ENCODE measurements at regions not wholly inside any gene's neighbourhood (a gene's known extent, or its start where the extent isn't known, plus 50 kb on each side); places are given as distances from the start of the nearest gene placed in this dataset.

GRCh38 chr6:142005021-142005420 is 127.7 kb upstream of the GJE1 start:
- no peak overlapping the region for H3K27ac Mint-ChIP-seq (ENCODE audit: unreplicated experiment)
- no peak for TF ChIP-seq CTCF (conservative IDR thresholded peaks at IDR 0.05)
- no peak for DNase-seq (ENCODE audit: low read depth, low spot score)
- peaks cover 4% of the 10 kb centered on the region for H3K9me3 Mint-ChIP-seq
- H3K4me1 Mint-ChIP-seq = no peaks in the 10 kb centered on the region
- no peak overlapping the region for H3K4me3 Mint-ChIP-seq
- no peaks in the 10 kb centered on the region for H3K27me3 Mint-ChIP-seq (ENCODE audit: low read depth)
- H3K36me3 Mint-ChIP-seq (ENCODE audit: low read depth) = no peaks in the 10 kb centered on the region

- Mint-ChIP-seq H3K36me3 (ENCODE audit: low read depth) (peaks cover 2% of the 10 kb centered on the region), H3K9me3 (peaks cover 14% of the 10 kb centered on the region), H3K27ac (ENCODE audit: unreplicated experiment) (no peak overlapping the region), H3K4me1 (no peaks in the 10 kb centered on the region), H3K27me3 (ENCODE audit: low read depth) (no peaks in the 10 kb centered on the region), H3K4me3 (no peak overlapping the region)
- TF ChIP-seq CTCF (conservative IDR thresholded peaks at IDR 0.05) = no peak
- no peak for DNase-seq (ENCODE audit: low read depth, low spot score)
These were observed 129.8 kb upstream of the GJE1 start for GRCh38 chr6:142002825-142003405.

GRCh38 chr6:141996823-141997222 is 135.9 kb upstream of the GJE1 start:
- H3K27me3 Mint-ChIP-seq (ENCODE audit: low read depth) = no peaks in the 10 kb centered on the region
- peaks cover 25% of the 10 kb centered on the region for H3K9me3 Mint-ChIP-seq
- no peak for TF ChIP-seq CTCF (conservative IDR thresholded peaks at IDR 0.05)
- H3K4me1 Mint-ChIP-seq = no peaks in the 10 kb centered on the region
- no peak overlapping the region for H3K27ac Mint-ChIP-seq (ENCODE audit: unreplicated experiment)
- peaks cover 6% of the 10 kb centered on the region for H3K36me3 Mint-ChIP-seq (ENCODE audit: low read depth)
- DNase-seq (ENCODE audit: low read depth, low spot score) = no peak
- no peak overlapping the region for H3K4me3 Mint-ChIP-seq

DNA sequence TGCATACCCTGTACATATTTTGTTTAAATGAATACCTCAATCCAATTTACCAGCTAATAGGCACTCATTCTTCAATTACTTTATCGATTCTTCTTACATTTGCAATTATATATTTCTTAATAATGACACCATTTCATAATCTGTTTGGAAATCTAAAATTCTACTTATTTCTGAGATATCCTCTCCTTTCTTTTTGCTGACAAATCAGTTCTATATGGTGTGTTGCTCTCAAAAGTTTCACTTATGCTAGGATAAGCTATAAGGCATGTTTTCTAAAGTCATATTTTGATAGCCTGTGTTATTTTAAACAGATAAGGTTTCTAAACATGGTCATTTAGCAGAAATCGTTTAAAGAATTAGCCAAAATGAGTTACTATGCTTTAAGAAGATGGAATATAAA is 140.6 kb upstream of the GJE1 start:
- H3K27ac Mint-ChIP-seq (ENCODE audit: unreplicated experiment) = no peak overlapping the region
- H3K4me1 Mint-ChIP-seq = no peaks in the 10 kb centered on the region
- no peak overlapping the region for H3K4me3 Mint-ChIP-seq
- DNase-seq (ENCODE audit: low read depth, low spot score) = no peak
- peaks cover 10% of the 10 kb centered on the region for H3K9me3 Mint-ChIP-seq
- TF ChIP-seq CTCF (conservative IDR thresholded peaks at IDR 0.05) = no peak
- peaks cover 4% of the 10 kb centered on the region for H3K36me3 Mint-ChIP-seq (ENCODE audit: low read depth)
- no peaks in the 10 kb centered on the region for H3K27me3 Mint-ChIP-seq (ENCODE audit: low read depth)

DNA sequence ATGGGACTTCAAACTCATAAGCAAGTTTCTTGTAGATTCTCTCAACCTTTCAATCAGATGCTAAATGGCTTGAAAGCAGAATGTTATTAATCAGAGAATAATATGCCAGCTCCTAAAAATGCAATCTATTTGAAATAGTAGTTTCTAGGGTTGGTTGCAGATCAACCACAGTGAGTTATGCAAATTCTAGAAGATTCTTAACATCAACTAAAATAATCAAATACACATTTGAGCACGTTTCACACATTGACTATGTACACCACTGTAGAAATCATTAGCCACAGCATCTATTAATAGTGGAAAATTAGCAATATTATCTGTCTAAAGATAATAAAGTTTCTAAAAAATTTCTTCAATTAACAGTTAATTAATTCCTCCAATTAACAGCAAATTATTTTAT is 141.9 kb upstream of the GJE1 start:
- TF ChIP-seq CTCF (conservative IDR thresholded peaks at IDR 0.05) = no peak
- H3K27me3 Mint-ChIP-seq (ENCODE audit: low read depth) = no peaks in the 10 kb centered on the region
- H3K27ac Mint-ChIP-seq (ENCODE audit: unreplicated experiment) = no peak overlapping the region
- no peaks in the 10 kb centered on the region for H3K4me1 Mint-ChIP-seq
- H3K9me3 Mint-ChIP-seq = peaks cover 4% of the 10 kb centered on the region
- no peak overlapping the region for H3K4me3 Mint-ChIP-seq
- DNase-seq (ENCODE audit: low read depth, low spot score) = no peak
- no peaks in the 10 kb centered on the region for H3K36me3 Mint-ChIP-seq (ENCODE audit: low read depth)

DNA sequence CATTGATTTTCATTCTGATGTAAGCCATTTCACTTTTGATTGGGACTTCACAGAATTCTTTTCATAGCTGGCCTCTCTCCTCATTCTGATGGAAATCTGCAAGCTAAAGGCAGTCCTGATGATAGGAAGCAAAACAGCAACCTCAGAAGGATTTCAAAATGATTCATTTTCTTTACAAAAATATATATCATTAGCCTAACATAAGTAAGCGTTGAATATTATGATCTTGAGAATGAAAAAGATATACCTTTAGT is 143.1 kb upstream of the GJE1 start:
- Mint-ChIP-seq H3K27ac (ENCODE audit: unreplicated experiment) (no peak overlapping the region), H3K27me3 (ENCODE audit: low read depth) (no peaks in the 10 kb centered on the region), H3K4me3 (no peak overlapping the region), H3K4me1 (no peaks in the 10 kb centered on the region), H3K9me3 (no peaks in the 10 kb centered on the region), H3K36me3 (ENCODE audit: low read depth) (no peaks in the 10 kb centered on the region)
- DNase-seq (ENCODE audit: low read depth, low spot score) = no peak
- TF ChIP-seq CTCF (conservative IDR thresholded peaks at IDR 0.05) = no peak

All from neural crest cell (in vitro differentiated cells).